ENCODE measurements at regions not wholly inside any gene's neighbourhood (a gene's known extent, or its start where the extent isn't known, plus 50 kb on each side); places are given as distances from the start of the nearest gene placed in this dataset.

- no peak for TF ChIP-seq POLR2A (IDR thresholded peaks at IDR 0.05)
- TF ChIP-seq, protein P1, sequence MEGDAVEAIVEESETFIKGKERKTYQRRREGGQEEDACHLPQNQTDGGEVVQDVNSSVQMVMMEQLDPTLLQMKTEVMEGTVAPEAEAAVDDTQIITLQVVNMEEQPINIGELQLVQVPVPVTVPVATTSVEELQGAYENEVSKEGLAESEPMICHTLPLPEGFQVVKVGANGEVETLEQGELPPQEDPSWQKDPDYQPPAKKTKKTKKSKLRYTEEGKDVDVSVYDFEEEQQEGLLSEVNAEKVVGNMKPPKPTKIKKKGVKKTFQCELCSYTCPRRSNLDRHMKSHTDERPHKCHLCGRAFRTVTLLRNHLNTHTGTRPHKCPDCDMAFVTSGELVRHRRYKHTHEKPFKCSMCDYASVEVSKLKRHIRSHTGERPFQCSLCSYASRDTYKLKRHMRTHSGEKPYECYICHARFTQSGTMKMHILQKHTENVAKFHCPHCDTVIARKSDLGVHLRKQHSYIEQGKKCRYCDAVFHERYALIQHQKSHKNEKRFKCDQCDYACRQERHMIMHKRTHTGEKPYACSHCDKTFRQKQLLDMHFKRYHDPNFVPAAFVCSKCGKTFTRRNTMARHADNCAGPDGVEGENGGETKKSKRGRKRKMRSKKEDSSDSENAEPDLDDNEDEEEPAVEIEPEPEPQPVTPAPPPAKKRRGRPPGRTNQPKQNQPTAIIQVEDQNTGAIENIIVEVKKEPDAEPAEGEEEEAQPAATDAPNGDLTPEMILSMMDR (IDR thresholded peaks at IDR 0.05): no peak
Measured at GRCh38 chr5:172581315-172581714, 59.7 kb upstream of the NEURL1B start.
